ENCODE measurements at regions not wholly inside any gene's neighbourhood (a gene's known extent, or its start where the extent isn't known, plus 50 kb on each side); places are given as distances from the start of the nearest gene placed in this dataset.
A peak's percentile ranks its signal among the peaks of the same experiment; 100 is the strongest.
"Not testable (repeated sequence)": the region's sequence is repeated elsewhere in the genome, so short reads cannot be mapped to it uniquely, and the experiment has no call there.

- no peaks in the 10 kb centered on the region for H3K9me3 ChIP-seq
- peaks cover 0 to 69% (median 0%) of the 10 kb centered on the region in 4 donors for H3K27me3 ChIP-seq
- 89 to 90% methylated on average over 2 to 3 of the region's 29 CpGs for WGBS, 2 donors
- no peaks in the 10 kb centered on the region for H3K36me3 ChIP-seq
- intact Hi-C loops (cut with DNase I) = no loop called here
- H3K27ac ChIP-seq = peak overlapping the region in 1 of 4 donors; percentile 16
- no peak overlapping the region for H3K4me3 ChIP-seq
- no peak for TF ChIP-seq CTCF (IDR thresholded peaks at IDR 0.05)
- no peak for TF ChIP-seq POLR2A (IDR thresholded peaks at IDR 0.05)
- DNase-seq = no peak
- peaks cover 21 to 72% (median 41%) of the 10 kb centered on the region in 3 donors for H3K4me1 ChIP-seq
Measured at GRCh38 chr9:136599811-136600660, 54.2 kb upstream of the NOTCH1 start.

- DNase-seq = no peak
- intact Hi-C loops (cut with DNase I) = no loop called here
- 60 to 70% methylated on average over 1 to 8 of the region's 18 CpGs for WGBS, 2 donors
- Histone ChIP-seq H3K27ac (peak overlapping the region in 1 of 4 donors; percentile 16), H3K27me3 (peaks cover 0 to 65% (median 0%) of the 10 kb centered on the region in 4 donors), H3K4me3 (no peak overlapping the region), H3K4me1 (peaks cover 21 to 63% (median 35%) of the 10 kb centered on the region in 3 donors), H3K36me3 (no peaks in the 10 kb centered on the region), H3K9me3 (no peaks in the 10 kb centered on the region)
- TF ChIP-seq CTCF (IDR thresholded peaks at IDR 0.05) = no peak
- no peak for TF ChIP-seq POLR2A (IDR thresholded peaks at IDR 0.05)
Measured at GRCh38 chr9:136599074-136599531, 53.3 kb upstream of the NOTCH1 start.

- 82 to 93% methylated on average over 2 of the region's 13 CpGs for WGBS, 2 donors
- H3K9me3 ChIP-seq; DNase-seq; H3K4me3 ChIP-seq; H3K27ac ChIP-seq; H3K36me3 ChIP-seq; intact Hi-C loops (cut with DNase I): not testable (repeated sequence)
- peaks cover 0 to 59% (median 0%) of the 10 kb centered on the region in 4 donors for H3K27me3 ChIP-seq
- peaks cover 21 to 57% (median 34%) of the 10 kb centered on the region in 3 donors for H3K4me1 ChIP-seq
Measured at GRCh38 chr9:136598390-136599073, 52.7 kb upstream of the NOTCH1 start.

GRCh38 chr9:136597965-136598364 is 52.1 kb upstream of the NOTCH1 start:
- Histone ChIP-seq H3K27me3 (peaks cover 0 to 57% (median 0%) of the 10 kb centered on the region in 4 donors), H3K27ac (no peak overlapping the region), H3K36me3 (no peaks in the 10 kb centered on the region), H3K4me1 (peaks cover 21 to 53% (median 34%) of the 10 kb centered on the region in 3 donors), H3K4me3 (no peak overlapping the region), H3K9me3 (no peaks in the 10 kb centered on the region)
- intact Hi-C loops (cut with DNase I) = no loop called here
- no peak for DNase-seq
- TF ChIP-seq POLR2A (IDR thresholded peaks at IDR 0.05) (no peak), CTCF (IDR thresholded peaks at IDR 0.05) (no peak)
- WGBS, 2 donors = 70 to 97% methylated on average over 2 to 5 of the region's 9 CpGs

- Histone ChIP-seq H3K9me3 (no peaks in the 10 kb centered on the region), H3K27ac (no peak overlapping the region), H3K27me3 (peaks cover 0 to 58% (median 0%) of the 10 kb centered on the region in 4 donors), H3K36me3 (no peaks in the 10 kb centered on the region), H3K4me3 (no peak overlapping the region), H3K4me1 (peaks cover 15 to 47% (median 30%) of the 10 kb centered on the region in 3 donors)
- TF ChIP-seq POLR2A (IDR thresholded peaks at IDR 0.05) (no peak), CTCF (IDR thresholded peaks at IDR 0.05) (no peak)
- WGBS, 2 donors = 38 to 47% methylated on average over 2 to 5 of the region's 13 CpGs
- intact Hi-C loops (cut with DNase I) = no loop called here
- DNase-seq = no peak
Measured at GRCh38 chr9:136597141-136597885, 51.5 kb upstream of the NOTCH1 start.

Measured in esophagus squamous epithelium (tissue), 5 donors.